WI38 (cell line): ENCODE measurements at regions not wholly inside any gene's neighbourhood (a gene's known extent, or its start where the extent isn't known, plus 50 kb on each side); places are given as distances from the start of the nearest gene placed in this dataset.

Experiments
- H3K4me3 ChIP-seq: 2 replicates; pipeline ENCODE4 v1.5.1; 2011; ENCODE audit warnings: low read depth, mild to moderate bottlenecking, control low read depth, low read length
- CTCF ChIP-seq: IDR thresholded peaks from 2 replicates; pipeline ENCODE4 v1.5.1; 2012; ENCODE audit warnings: low read depth, mild to moderate bottlenecking, control low read depth, low read length

GRCh38 chr16:51657848-51658247 is 506.8 kb upstream of the SALL1 start:
- H3K4me3 ChIP-seq = no peak overlapping the region
- no peak for TF ChIP-seq CTCF

- H3K4me3 ChIP-seq = no peak overlapping the region
- TF ChIP-seq CTCF = no peak
Observed at GRCh38 chr16:51655249-51655648, 504.2 kb upstream of the SALL1 start.

GRCh38 chr16:51651061-51651466 is 500.0 kb upstream of the SALL1 start:
- no peak overlapping the region for H3K4me3 ChIP-seq
- no peak for TF ChIP-seq CTCF

GRCh38 chr16:51649631-51650030 is 498.6 kb upstream of the SALL1 start:
- TF ChIP-seq CTCF = no peak
- H3K4me3 ChIP-seq = no peak overlapping the region

- no peak overlapping the region for H3K4me3 ChIP-seq
- no peak for TF ChIP-seq CTCF
Observed at GRCh38 chr16:51648526-51648925, 497.5 kb upstream of the SALL1 start.

GRCh38 chr16:51641191-51641765 is 490.2 kb upstream of the SALL1 start:
- H3K4me3 ChIP-seq = no peak overlapping the region
- TF ChIP-seq CTCF = no peak

- TF ChIP-seq CTCF = no peak
- H3K4me3 ChIP-seq = no peak overlapping the region
Observed at GRCh38 chr16:51640196-51640595, 489.1 kb upstream of the SALL1 start.
